Sigmoid colon (tissue), 4 donors: ENCODE measurements at regions not wholly inside any gene's neighbourhood (a gene's known extent, or its start where the extent isn't known, plus 50 kb on each side); places are given as distances from the start of the nearest gene placed in this dataset.

Source experiments
- CTCF ChIP-seq, 4 experiments: fragments of 450-650 bp in 3 of 4; fragments of 200-600 bp in 1 of 4; IDR thresholded peaks; one replicate each; pipeline ENCODE4 v1.5.1; 2016 to 2019; ENCODE audit warnings: antibody characterized with exemption in 4 of 4, mild to moderate bottlenecking in 3 of 4, moderate library complexity in 2 of 4
- EP300 ChIP-seq, 4 donors: sonication (generic); formaldehyde crosslinking; IDR thresholded peaks; one replicate each; pipeline ENCODE4 v1.6.1; 2017; ENCODE audit warnings: antibody characterized with exemption in 4 of 4
- POLR2A ChIP-seq, 2 donors: fragments of 450-650 bp; IDR thresholded peaks; one replicate each; pipeline ENCODE4 v1.6.1; 2016; ENCODE audit warnings: antibody characterized with exemption in 2 of 2, mild to moderate bottlenecking in 2 of 2, moderate library complexity in 2 of 2

GRCh38 chr1:194755241-194755994 lies 1569.0 kb upstream of the B3GALT2 start:
- TF ChIP-seq EP300 (IDR thresholded peaks at IDR 0.05) (no peak), CTCF (IDR thresholded peaks at IDR 0.05) (no peak), POLR2A (IDR thresholded peaks at IDR 0.05) (no peak)
